ENCODE measurements at regions not wholly inside any gene's neighbourhood (a gene's known extent, or its start where the extent isn't known, plus 50 kb on each side); places are given as distances from the start of the nearest gene placed in this dataset.

DNA sequence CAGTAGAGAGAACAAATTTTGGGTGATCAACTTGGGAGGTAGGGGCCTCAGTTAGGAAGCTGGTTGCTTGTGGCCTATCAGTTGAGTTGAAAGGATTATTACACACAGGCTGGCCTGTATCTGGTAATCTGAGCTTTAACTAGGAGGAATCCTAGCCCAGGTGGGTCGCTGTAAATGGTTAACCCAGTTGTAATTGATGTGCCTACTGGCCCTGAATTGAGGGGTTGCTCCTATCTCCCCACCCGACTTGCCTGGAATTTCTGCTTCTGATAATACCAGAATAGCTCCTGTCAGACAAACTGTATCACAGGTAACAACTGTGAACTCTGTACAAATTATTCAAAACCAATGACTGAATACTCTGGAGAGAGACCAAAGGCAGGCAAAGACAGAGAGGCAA is 210.4 kb upstream of the RUNX1 start:
- Histone ChIP-seq H3K27me3 (ENCODE audit: control insufficient read depth in 1 of 2, insufficient read depth in 2 of 2, low read length in 2 of 2) (no peaks in the 10 kb centered on the region), H3K9ac (ENCODE audit: low read depth in 1 of 2, low read length in 2 of 2) (no peak overlapping the region), H3K4me1 (ENCODE audit: control insufficient read depth in 1 of 2, insufficient read depth in 2 of 2, low read length in 2 of 2) (peaks cover 8 to 13% of the 10 kb centered on the region in 2 donors), H3K4me3 (ENCODE audit: low read depth in 1 of 2, low read length in 2 of 2) (no peak overlapping the region), H3K27ac (ENCODE audit: low read depth, low read length) (no peak overlapping the region), H3K36me3 (ENCODE audit: control insufficient read depth in 1 of 2, insufficient read depth in 2 of 2, low read length in 2 of 2) (no peaks in the 10 kb centered on the region), H3K9me3 (ENCODE audit: control insufficient read depth in 1 of 2, low read length in 2 of 2) (no peaks in the 10 kb centered on the region)

DNA sequence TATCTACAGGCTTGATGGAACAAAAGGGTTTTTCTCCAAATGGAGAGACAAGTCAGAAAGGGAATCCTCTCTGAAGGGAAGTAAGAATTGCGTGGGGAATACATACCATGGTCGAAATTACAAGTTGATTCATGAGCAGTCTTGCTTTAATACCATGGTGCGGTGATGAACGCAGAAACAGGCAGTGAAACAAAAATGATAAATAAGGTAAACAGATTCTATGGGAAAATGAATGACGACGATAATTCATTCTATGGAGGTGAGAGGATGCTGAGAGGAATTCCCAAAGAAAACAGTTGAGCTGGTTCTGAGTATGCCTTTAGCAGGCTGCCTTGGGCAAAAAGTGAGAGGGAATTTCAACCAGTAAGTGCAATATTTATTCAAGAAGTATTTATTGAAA is 209.4 kb upstream of the RUNX1 start:
- peaks cover 8 to 18% of the 10 kb centered on the region in 2 donors for H3K4me1 ChIP-seq (ENCODE audit: control insufficient read depth in 1 of 2, insufficient read depth in 2 of 2, low read length in 2 of 2)
- no peaks in the 10 kb centered on the region for H3K9me3 ChIP-seq (ENCODE audit: control insufficient read depth in 1 of 2, low read length in 2 of 2)
- H3K9ac ChIP-seq (ENCODE audit: low read depth in 1 of 2, low read length in 2 of 2): no peak overlapping the region
- no peak overlapping the region for H3K4me3 ChIP-seq (ENCODE audit: low read depth in 1 of 2, low read length in 2 of 2)
- H3K36me3 ChIP-seq (ENCODE audit: control insufficient read depth in 1 of 2, insufficient read depth in 2 of 2, low read length in 2 of 2): no peaks in the 10 kb centered on the region
- no peak overlapping the region for H3K27ac ChIP-seq (ENCODE audit: low read depth, low read length)
- no peaks in the 10 kb centered on the region for H3K27me3 ChIP-seq (ENCODE audit: control insufficient read depth in 1 of 2, insufficient read depth in 2 of 2, low read length in 2 of 2)

DNA sequence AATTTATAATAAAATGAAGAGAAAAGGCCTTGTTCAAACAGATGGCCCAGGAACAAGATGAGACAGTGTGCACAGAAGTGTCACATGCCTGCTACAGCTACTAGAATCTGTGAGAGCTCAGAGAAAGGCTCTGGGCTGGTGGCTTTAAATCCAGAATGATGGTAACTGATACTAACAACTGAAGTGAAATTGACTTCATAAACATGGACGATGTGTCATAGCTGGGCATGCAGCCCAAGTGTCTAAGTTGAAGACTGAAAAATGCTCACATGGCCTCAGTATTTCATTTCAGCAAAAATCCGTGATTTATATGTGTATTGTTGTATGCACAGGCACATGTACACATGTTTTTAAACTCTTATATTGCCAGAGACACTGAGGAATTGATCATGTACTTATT is 208.3 kb upstream of the RUNX1 start:
- H3K9me3 ChIP-seq (ENCODE audit: control insufficient read depth in 1 of 2, low read length in 2 of 2): no peaks in the 10 kb centered on the region
- peaks cover 8 to 18% of the 10 kb centered on the region in 2 donors for H3K4me1 ChIP-seq (ENCODE audit: control insufficient read depth in 1 of 2, insufficient read depth in 2 of 2, low read length in 2 of 2)
- H3K27ac ChIP-seq (ENCODE audit: low read depth, low read length): no peak overlapping the region
- no peak overlapping the region for H3K9ac ChIP-seq (ENCODE audit: low read depth in 1 of 2, low read length in 2 of 2)
- no peak overlapping the region for H3K4me3 ChIP-seq (ENCODE audit: low read depth in 1 of 2, low read length in 2 of 2)
- H3K36me3 ChIP-seq (ENCODE audit: control insufficient read depth in 1 of 2, insufficient read depth in 2 of 2, low read length in 2 of 2): no peaks in the 10 kb centered on the region
- no peaks in the 10 kb centered on the region for H3K27me3 ChIP-seq (ENCODE audit: control insufficient read depth in 1 of 2, insufficient read depth in 2 of 2, low read length in 2 of 2)

DNA sequence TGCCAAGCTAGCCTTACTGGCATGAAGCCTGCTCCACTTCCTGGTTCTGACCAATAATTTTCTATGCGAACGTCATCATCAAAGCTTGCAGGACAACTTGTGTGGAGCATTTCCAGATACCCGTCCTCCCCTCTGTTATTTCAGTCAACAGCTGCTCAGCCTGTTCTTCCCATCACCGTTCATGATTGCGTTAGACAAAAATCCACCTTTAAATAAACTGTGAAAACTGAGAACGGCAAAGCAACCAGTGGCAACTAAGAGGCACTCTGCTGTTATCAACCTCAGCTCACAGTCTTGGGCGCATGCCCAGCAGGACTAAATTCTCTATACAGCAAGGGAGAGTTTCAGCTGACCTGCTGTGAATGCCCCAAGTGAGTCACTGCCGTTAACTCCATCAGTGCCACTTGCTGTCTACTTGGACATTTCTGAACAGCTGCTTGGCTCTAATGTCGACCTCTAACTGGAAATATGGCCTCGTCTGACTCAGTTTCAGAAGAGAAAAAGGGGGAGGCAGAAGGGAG is 207.4 kb upstream of the RUNX1 start:
- H3K4me3 ChIP-seq (ENCODE audit: low read depth in 1 of 2, low read length in 2 of 2): peak overlapping the region; percentile 56 to 63
- H3K36me3 ChIP-seq (ENCODE audit: control insufficient read depth in 1 of 2, insufficient read depth in 2 of 2, low read length in 2 of 2): no peaks in the 10 kb centered on the region
- no peak overlapping the region for H3K27ac ChIP-seq (ENCODE audit: low read depth, low read length)
- H3K27me3 ChIP-seq (ENCODE audit: control insufficient read depth in 1 of 2, insufficient read depth in 2 of 2, low read length in 2 of 2): no peaks in the 10 kb centered on the region
- H3K9me3 ChIP-seq (ENCODE audit: control insufficient read depth in 1 of 2, low read length in 2 of 2): no peaks in the 10 kb centered on the region
- peaks cover 8 to 18% of the 10 kb centered on the region in 2 donors for H3K4me1 ChIP-seq (ENCODE audit: control insufficient read depth in 1 of 2, insufficient read depth in 2 of 2, low read length in 2 of 2)
- no peak overlapping the region for H3K9ac ChIP-seq (ENCODE audit: low read depth in 1 of 2, low read length in 2 of 2)

DNA sequence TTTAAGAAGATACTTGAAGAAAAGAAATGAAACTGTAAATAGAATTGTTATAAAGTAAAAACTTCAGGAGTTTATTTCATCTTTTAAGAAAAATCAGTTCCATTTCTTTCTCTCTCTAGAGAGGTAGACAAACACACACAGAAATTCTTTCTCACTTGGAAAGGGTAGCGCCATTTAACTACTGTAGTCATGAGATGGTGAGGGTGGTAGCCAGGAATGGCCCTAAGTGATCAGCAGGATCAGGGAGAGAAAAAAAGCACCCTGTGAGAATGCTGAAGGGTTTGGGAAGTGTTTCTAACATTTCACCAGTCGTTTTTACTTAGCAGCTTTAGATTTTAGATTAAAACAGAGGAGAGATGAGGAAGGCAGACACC is 205.7 kb upstream of the RUNX1 start:
- Histone ChIP-seq H3K9ac (ENCODE audit: low read depth in 1 of 2, low read length in 2 of 2) (no peak overlapping the region), H3K36me3 (ENCODE audit: control insufficient read depth in 1 of 2, insufficient read depth in 2 of 2, low read length in 2 of 2) (no peaks in the 10 kb centered on the region), H3K4me1 (ENCODE audit: control insufficient read depth in 1 of 2, insufficient read depth in 2 of 2, low read length in 2 of 2) (peaks cover 8 to 18% of the 10 kb centered on the region in 2 donors), H3K9me3 (ENCODE audit: control insufficient read depth in 1 of 2, low read length in 2 of 2) (peaks cover 0 to 3% of the 10 kb centered on the region in 2 donors), H3K27me3 (ENCODE audit: control insufficient read depth in 1 of 2, insufficient read depth in 2 of 2, low read length in 2 of 2) (no peaks in the 10 kb centered on the region), H3K27ac (ENCODE audit: low read depth, low read length) (no peak overlapping the region), H3K4me3 (ENCODE audit: low read depth in 1 of 2, low read length in 2 of 2) (no peak overlapping the region)

DNA sequence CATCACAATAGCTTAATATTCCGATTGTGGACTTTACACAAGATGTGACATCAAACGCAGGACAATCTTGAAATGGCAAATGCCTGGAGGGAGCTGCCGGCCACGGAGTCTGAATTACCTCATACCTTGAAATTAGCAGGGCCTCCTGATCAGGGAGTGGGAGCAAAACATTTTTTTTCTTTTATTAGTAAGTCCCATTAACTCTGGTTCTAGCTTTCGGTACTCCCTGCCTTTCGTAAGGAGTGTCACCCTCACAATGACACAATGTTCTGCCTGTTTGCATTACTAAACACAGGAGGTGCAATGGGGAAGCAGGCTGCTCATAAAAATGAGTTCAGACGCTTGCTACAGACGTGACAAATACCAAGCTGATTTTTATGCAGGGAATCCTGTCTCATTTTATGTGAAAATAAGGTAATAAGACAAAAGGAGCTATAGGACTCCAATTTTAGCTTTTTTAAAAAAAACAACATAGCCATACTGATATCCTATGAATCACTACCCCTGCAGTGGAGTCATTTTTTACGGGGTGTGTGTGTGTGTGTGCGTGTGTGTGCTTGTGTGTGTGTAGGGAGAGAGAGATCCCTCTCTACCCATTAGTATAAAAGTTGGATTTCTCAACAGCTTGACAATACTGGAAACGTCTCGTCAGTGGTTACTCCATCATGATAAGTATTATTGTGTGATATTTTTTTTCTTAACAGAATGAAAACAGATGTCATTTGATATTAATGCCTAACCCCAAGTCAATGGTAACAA is 205.1 kb upstream of the RUNX1 start:
- H3K27ac ChIP-seq (ENCODE audit: low read depth, low read length): no peak overlapping the region
- no peaks in the 10 kb centered on the region for H3K36me3 ChIP-seq (ENCODE audit: control insufficient read depth in 1 of 2, insufficient read depth in 2 of 2, low read length in 2 of 2)
- peak overlapping the region in 1 of 2 donors; percentile 9 for H3K9ac ChIP-seq (ENCODE audit: low read depth in 1 of 2, low read length in 2 of 2)
- H3K4me1 ChIP-seq (ENCODE audit: control insufficient read depth in 1 of 2, insufficient read depth in 2 of 2, low read length in 2 of 2): peaks cover 8 to 18% of the 10 kb centered on the region in 2 donors
- H3K27me3 ChIP-seq (ENCODE audit: control insufficient read depth in 1 of 2, insufficient read depth in 2 of 2, low read length in 2 of 2): no peaks in the 10 kb centered on the region
- no peak overlapping the region for H3K4me3 ChIP-seq (ENCODE audit: low read depth in 1 of 2, low read length in 2 of 2)
- peaks cover 0 to 3% of the 10 kb centered on the region in 2 donors for H3K9me3 ChIP-seq (ENCODE audit: control insufficient read depth in 1 of 2, low read length in 2 of 2)

DNA sequence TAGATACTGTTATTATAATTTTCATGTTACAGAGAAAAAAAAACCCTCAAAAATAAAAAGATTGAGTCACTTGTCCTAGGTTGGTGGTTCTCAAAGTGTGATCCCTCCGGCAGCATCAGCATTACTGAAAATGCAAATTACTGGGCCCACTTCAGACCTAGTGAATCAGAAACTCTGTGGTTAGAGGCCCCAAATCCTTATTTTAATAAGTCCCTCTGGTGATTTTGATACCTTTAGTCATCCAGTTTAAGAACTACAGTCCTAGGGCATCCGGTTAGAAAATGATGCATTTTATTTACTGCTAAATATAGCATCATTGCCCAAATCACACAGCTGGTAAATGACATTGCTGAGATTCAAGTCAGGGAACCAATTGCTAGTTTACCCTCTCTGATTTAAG is 203.7 kb upstream of the RUNX1 start:
- Histone ChIP-seq H3K27ac (ENCODE audit: low read depth, low read length) (no peak overlapping the region), H3K9me3 (ENCODE audit: control insufficient read depth in 1 of 2, low read length in 2 of 2) (peaks cover 0 to 3% of the 10 kb centered on the region in 2 donors), H3K27me3 (ENCODE audit: control insufficient read depth in 1 of 2, insufficient read depth in 2 of 2, low read length in 2 of 2) (no peaks in the 10 kb centered on the region), H3K4me1 (ENCODE audit: control insufficient read depth in 1 of 2, insufficient read depth in 2 of 2, low read length in 2 of 2) (peaks cover 8 to 18% of the 10 kb centered on the region in 2 donors), H3K36me3 (ENCODE audit: control insufficient read depth in 1 of 2, insufficient read depth in 2 of 2, low read length in 2 of 2) (no peaks in the 10 kb centered on the region), H3K9ac (ENCODE audit: low read depth in 1 of 2, low read length in 2 of 2) (no peak overlapping the region), H3K4me3 (ENCODE audit: low read depth in 1 of 2, low read length in 2 of 2) (no peak overlapping the region)

DNA sequence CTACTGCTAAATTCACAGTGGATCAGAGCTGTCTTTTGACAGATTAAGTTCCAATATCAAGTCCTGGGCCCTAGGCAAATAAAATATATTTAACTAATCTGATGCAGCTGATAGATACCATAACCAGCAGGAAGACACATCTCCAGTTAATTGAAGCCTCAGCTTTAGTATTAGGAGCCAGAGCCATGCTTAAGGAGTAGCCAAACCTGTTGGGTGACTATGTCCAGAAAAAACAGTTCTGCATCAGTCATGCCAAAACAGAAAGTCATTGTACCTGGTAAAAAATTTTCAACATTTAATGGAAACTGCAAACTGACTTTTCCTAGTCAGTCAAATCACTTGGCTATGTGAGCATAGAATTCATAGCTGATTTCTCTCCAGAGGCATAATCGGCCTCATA is 200.5 kb upstream of the RUNX1 start:
- Histone ChIP-seq H3K27ac (ENCODE audit: low read depth, low read length) (no peak overlapping the region), H3K9me3 (ENCODE audit: control insufficient read depth in 1 of 2, low read length in 2 of 2) (peaks cover 0 to 3% of the 10 kb centered on the region in 2 donors), H3K36me3 (ENCODE audit: control insufficient read depth in 1 of 2, insufficient read depth in 2 of 2, low read length in 2 of 2) (no peaks in the 10 kb centered on the region), H3K27me3 (ENCODE audit: control insufficient read depth in 1 of 2, insufficient read depth in 2 of 2, low read length in 2 of 2) (no peaks in the 10 kb centered on the region), H3K4me3 (ENCODE audit: low read depth in 1 of 2, low read length in 2 of 2) (no peak overlapping the region), H3K4me1 (ENCODE audit: control insufficient read depth in 1 of 2, insufficient read depth in 2 of 2, low read length in 2 of 2) (peaks cover 0 to 7% of the 10 kb centered on the region in 2 donors), H3K9ac (ENCODE audit: low read depth in 1 of 2, low read length in 2 of 2) (no peak overlapping the region)

DNA sequence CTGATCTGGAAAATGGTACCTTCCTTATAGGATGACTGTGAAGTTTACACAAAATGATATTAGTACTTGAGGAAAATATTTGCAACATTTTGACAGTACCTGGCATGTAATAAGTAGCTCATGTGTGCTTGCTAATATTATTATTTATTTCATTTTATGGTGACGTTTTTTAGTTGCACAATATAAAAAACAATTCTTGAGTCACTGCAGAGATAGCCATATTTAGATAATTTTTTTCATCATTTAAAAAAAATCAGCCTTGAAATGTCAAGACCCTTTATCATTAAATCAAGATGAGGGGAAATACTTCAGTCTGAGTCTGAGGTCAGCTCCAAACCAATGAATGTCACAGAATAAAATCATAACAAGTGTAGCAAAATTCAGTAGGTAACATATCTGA is 196.8 kb upstream of the RUNX1 start:
- no peak overlapping the region for H3K9ac ChIP-seq (ENCODE audit: low read depth in 1 of 2, low read length in 2 of 2)

DNA sequence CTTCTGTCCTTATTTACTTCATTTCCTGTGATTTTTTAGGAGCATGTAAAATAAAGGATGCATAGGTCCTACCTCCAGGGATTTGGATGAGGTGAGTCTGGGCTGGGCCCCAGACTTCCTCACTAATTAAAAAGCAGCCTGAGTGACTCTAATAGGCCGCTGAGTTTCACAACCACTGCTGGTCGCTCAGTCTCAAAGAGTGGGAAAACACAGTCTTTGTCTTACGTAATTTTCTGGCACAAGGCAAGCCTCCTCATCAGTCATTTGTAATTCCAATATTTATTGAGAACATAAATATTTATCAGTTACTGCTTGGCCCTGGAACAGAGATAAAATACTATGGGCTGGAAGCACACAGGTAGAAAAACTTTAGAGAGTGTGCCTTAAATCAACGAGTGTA is 195.4 kb upstream of the RUNX1 start:
- Histone ChIP-seq H3K27ac (ENCODE audit: low read depth, low read length) (no peak overlapping the region), H3K9ac (ENCODE audit: low read depth in 1 of 2, low read length in 2 of 2) (no peak overlapping the region), H3K4me3 (ENCODE audit: low read depth in 1 of 2, low read length in 2 of 2) (no peak overlapping the region), H3K9me3 (ENCODE audit: control insufficient read depth in 1 of 2, low read length in 2 of 2) (no peaks in the 10 kb centered on the region), H3K27me3 (ENCODE audit: control insufficient read depth in 1 of 2, insufficient read depth in 2 of 2, low read length in 2 of 2) (no peaks in the 10 kb centered on the region), H3K36me3 (ENCODE audit: control insufficient read depth in 1 of 2, insufficient read depth in 2 of 2, low read length in 2 of 2) (no peaks in the 10 kb centered on the region), H3K4me1 (ENCODE audit: control insufficient read depth in 1 of 2, insufficient read depth in 2 of 2, low read length in 2 of 2) (no peaks in the 10 kb centered on the region)

More for the DNA sequence above, 196.8 kb upstream of the RUNX1 start:
- Histone ChIP-seq H3K27ac (ENCODE audit: low read depth, low read length) (no peak overlapping the region), H3K4me1 (ENCODE audit: control insufficient read depth in 1 of 2, insufficient read depth in 2 of 2, low read length in 2 of 2) (no peaks in the 10 kb centered on the region), H3K27me3 (ENCODE audit: control insufficient read depth in 1 of 2, insufficient read depth in 2 of 2, low read length in 2 of 2) (no peaks in the 10 kb centered on the region), H3K9me3 (ENCODE audit: control insufficient read depth in 1 of 2, low read length in 2 of 2) (peaks cover 0 to 3% of the 10 kb centered on the region in 2 donors), H3K36me3 (ENCODE audit: control insufficient read depth in 1 of 2, insufficient read depth in 2 of 2, low read length in 2 of 2) (no peaks in the 10 kb centered on the region), H3K4me3 (ENCODE audit: low read depth in 1 of 2, low read length in 2 of 2) (no peak overlapping the region)
